H54 (cell line): ENCODE measurements at regions not wholly inside any gene's neighbourhood (a gene's known extent, or its start where the extent isn't known, plus 50 kb on each side); places are given as distances from the start of the nearest gene placed in this dataset.

Experiments used
- DNase-seq: peaks from one replicate; pipeline ENCODE4 v3.0.0; 2011; ENCODE audit warnings: low spot score, mixed read lengths; ENCODE audit not compliant: insufficient read length
- FAIRE-seq: peaks from 3 replicates; lab custom pipeline; 2011; peaks lifted over from hg19 to GRCh38; lab: Jason Lieb, UNC
- POLR2A ChIP-seq: IDR thresholded peaks from 2 replicates; pipeline ENCODE4 v1.6.1; 2011; ENCODE audit warnings: low read depth, mild to moderate bottlenecking, low read length

DNA sequence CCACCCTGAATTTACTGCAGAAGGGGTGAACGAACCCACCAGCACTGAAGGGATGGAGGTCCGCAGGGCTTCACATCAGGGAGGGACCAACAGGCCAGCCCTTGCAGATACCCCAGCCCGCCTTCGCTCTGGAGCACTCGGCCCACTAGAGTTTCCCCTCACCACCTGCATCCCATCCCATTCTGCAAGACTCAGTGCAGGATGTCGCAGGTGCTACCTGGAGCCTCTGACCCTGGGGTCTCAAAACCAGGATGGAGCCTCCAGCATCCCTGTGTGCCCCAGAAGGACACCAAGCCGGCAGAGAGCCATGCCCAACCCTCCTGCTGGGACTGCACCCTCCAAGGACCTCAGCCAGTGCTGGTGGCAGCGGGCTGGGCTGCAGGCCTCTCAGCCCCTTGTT, 57.6 kb upstream of the ADRA2C start:
- TF ChIP-seq POLR2A = no peak
- FAIRE-seq (no peak), DNase-seq (no peak)

DNA sequence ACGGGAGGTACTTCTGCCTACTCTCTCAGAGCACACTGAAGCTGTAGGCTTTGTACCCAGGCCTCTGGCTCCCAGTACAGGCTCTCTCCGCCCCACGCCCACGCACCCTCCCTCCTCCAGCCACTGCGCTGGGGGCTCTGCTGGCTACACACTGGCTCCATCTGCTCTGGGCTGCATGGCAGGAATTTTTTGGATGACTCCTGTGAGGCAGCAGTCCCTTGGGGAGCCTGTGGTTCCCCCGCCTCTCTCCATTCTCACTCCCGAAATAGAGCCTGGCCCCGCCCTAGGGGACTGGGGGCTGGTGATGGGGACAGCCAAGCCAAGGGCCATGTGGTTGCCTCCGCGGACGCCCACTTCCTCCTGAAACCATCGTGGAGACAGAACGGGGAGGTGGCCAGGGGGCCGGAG, 58.1 kb upstream of the ADRA2C start:
- FAIRE-seq (no peak), DNase-seq (no peak)
- no peak for TF ChIP-seq POLR2A

DNA sequence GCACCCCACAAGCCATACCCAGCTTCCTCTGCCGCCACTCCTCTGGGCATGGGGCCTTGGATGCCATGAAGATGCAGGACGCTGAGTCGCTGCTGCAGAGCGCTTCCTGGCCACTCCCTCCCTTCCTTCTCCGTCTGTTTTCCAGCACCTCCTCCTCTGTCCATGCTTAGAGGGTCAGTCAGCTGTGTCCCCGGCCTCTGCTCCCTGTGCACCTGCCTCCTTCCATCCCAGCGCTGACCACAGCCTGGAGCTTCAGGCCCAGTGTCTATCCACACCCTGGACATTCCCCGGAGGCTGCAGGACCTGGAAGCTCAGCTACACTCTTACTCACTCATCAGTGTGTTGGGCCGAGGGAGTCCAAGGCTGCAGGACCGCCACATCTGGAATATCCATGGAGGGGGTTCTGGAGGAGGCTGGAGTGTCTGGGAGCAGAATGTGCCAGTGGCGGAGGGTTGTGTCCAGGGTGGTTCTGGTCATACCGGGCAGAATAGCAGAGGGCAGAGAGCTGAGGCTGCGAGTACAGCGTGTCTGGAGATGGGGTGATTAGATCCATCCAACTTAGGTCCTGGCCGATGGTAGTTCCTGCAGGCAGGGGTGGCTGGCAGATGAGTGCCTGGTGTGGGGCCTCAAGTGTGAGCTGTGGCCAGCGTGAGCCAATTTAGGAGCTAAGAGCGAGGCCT, 58.6 kb upstream of the ADRA2C start:
- FAIRE-seq = no peak

DNA sequence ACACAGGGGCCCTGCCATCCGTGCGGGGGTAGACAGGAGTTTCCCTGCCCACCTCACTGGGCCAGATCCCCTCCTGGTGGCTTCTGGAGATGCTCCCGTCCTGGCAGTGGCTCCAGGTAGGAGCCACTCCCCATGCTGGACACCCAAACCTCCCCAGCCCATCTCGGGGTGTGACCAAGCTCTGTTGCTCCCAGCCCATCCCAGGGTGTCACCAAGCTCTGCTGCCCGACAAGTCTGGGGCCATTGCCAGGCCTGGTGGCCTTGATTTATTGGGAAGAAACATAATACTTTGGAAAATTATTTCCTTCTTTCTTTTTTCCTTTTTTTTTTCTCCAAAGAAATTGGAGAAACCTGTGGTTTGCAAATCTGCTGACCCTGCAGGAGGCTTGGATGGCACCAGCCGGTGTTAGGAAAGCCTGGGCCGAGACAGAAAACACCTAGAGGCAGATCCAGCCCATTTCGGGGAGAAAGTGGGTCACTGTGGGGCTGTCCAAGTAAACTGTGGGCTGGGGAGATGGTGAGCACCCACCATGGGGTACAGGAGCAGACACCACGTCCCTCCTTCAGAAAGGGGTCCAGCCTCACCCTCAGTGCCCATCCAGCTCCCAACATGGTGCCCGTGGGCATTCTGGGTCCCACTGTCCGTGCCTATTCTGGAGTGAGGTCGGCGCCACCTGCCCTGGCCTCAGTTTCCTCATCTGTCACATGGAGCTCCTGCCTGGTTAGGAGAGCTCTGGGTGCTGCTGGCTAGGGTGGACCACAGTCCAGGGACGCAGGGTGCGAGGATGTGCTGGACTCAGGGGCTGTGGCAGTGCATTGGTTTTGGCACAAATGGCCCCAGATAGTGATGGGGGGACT, 59.4 kb upstream of the ADRA2C start:
- no peak for FAIRE-seq
- TF ChIP-seq POLR2A = no peak
- DNase-seq = no peak

More for the DNA sequence above, 58.6 kb upstream of the ADRA2C start:
- DNase-seq = no peak
- TF ChIP-seq POLR2A = no peak

DNA sequence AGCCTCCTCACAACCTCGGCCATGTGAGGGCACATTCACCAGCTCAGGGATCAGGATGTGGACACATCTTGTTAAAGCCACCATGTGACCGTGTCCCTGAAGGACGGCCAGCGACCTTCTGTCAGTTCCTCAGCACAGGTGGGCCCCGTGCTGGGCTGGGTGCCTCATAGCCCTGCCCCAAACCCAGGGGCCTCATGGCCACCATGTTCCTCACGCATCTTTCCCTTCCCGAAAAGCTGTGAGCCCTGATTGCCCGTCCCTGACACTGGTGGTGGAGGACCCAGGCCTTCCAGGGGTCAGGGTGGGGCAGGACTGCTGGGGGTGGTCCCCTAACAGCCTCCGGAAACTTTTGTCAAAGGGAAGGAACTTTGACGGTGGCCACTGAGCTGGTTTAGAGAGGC, 60.1 kb upstream of the ADRA2C start:
- FAIRE-seq (no peak), DNase-seq (no peak)
- TF ChIP-seq POLR2A = no peak

DNA sequence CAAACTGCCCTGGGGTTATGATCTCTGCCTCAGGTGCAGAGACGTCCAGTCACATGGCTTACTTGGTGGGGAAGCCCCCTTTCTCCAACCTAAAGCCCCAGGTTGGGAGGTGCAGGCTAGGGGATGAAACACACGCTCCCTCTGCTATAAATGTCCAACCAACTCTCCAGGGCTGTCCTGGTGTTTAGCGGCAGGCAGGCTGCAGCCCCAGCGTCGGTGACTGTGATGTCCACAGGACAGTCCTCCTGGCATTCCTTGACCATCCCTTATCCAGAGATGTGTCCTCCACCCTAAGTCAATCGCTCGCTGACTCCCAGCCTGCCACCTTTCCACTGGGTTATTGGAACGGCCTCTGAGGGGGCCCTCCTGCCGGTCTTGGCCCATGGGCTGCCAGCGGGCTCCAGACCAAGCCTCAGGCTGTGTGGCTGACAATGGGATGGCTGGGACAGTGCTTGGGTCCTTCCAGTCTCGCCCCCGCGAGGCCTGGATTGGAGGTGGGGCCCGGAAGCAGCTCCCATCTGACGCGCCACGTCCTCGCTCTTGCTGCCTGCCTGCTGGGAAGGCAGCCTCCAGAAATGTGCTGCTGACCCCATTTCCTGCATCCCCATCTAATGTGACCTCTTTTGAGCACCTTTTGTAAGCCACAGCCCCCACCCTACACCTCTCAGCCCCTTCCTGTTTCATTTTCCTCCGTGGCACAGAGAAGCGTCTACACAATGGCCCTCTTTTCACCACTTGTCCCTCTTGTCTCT, 60.8 kb upstream of the ADRA2C start:
- no peak for FAIRE-seq
- TF ChIP-seq POLR2A = no peak
- DNase-seq = no peak

DNA sequence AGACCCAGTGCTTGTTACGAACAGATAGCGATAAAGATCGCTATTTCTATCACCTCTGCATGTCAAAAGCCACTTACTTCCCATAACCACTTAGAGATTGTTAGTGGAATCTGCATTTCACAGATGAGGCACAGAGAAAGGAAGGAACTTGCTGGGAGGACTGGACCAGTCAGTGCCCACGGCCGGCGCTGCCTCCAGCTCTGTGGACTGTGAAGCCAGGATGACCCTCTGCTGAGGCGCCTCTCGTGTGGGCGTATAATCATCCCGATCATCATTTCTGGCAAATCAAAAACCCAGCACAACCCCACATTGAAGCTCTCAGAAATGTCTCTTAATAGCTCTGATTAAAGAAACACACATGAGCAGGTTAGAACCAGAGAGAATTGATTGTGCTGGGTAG, 61.5 kb upstream of the ADRA2C start:
- FAIRE-seq (no peak), DNase-seq (no peak)
- TF ChIP-seq POLR2A = no peak

DNA sequence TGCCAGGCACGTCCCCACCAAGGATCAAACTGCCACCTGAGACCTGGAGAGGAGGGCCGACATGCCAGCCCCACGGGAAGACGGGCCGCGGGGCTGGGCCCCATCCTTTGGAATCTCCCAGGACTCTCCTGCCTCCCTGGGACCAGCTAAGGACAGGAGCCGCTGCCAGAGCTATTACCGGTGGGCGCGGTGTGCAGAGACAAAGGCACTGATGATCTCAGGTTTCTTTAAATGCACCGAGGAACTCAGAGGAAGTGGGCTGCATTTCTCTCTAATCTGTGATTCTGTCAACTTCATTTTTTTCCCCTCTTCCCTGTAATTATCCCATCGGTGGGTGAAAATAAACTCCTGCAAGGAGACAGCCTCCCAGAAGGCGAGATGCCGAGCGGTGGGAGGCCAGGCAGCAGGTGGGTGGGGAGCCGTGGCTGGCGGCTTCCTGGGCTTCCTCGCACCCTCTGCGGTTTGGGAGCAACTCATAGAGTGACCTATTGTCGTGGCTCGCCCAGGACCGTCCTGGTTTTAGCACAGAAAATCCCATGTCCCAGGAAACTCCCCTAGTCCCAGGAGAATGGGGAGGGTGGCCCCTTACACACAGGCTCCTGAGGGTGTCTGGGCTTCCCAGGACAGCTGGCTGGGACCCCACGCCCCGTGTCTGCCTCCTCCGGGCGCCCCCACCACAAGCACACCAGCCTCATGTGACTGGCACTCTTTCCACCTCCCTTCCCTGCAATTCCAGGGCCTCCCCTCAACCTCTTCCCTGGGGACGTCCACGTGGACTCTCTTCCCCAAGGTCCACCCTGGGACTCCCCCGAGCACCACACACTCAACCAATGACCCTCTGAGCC, 62.3 kb upstream of the ADRA2C start:
- DNase-seq = no peak

DNA sequence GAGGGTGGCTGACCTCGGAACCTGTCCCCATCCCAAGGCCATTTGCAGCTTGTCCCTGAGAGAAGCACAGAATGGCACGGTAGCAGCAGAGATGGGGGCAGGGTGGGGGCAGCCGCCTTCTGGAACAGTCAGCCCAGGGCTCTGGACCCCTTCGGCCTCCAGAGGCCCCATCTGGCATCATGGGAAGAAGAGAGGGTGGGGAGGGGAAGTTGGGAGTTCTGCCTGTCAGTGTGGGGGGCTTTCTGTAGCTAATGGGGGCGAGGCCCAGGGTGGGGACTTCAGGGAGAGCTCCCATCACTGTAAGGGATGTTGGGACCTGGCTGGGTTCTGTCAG, 62.9 kb upstream of the ADRA2C start:
- no peak for FAIRE-seq
- no peak for TF ChIP-seq POLR2A
- DNase-seq = no peak

More for the DNA sequence above, 62.3 kb upstream of the ADRA2C start:
- TF ChIP-seq POLR2A = no peak
- FAIRE-seq = no peak

DNA sequence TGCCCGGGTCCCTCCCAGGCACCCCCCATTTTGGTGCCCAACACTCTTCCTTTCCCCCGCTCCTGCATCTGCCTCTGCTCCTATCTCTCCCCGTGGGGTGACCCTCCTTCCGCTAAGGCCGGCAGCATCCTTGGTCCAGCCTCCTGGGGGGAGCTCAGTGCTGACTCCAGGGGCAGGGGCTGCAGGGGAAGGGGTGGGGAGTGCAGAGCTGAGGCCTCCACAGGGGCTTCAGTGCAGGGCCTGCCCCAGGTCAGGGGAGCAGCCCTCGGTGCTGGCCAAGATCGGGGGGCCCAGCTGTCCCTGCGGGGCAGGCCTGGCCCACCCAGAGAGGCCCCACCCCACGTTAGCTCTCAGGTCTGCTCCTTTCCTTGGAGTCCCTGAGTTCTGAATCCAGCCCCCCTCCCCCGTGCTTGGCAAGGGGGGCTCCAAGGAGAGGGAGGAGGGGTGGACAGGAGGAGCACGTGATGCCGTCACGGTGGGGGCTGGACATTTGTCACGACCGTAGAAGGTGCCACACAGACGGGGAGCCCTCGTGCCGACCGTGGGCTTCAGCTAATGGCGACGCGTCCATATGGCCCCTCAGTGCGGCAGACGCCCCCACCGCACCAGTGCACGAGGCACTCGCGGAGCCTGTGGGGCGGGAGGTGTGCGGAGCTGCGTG, 63.5 kb upstream of the ADRA2C start:
- no peak for DNase-seq
- no peak for TF ChIP-seq POLR2A
- no peak for FAIRE-seq

DNA sequence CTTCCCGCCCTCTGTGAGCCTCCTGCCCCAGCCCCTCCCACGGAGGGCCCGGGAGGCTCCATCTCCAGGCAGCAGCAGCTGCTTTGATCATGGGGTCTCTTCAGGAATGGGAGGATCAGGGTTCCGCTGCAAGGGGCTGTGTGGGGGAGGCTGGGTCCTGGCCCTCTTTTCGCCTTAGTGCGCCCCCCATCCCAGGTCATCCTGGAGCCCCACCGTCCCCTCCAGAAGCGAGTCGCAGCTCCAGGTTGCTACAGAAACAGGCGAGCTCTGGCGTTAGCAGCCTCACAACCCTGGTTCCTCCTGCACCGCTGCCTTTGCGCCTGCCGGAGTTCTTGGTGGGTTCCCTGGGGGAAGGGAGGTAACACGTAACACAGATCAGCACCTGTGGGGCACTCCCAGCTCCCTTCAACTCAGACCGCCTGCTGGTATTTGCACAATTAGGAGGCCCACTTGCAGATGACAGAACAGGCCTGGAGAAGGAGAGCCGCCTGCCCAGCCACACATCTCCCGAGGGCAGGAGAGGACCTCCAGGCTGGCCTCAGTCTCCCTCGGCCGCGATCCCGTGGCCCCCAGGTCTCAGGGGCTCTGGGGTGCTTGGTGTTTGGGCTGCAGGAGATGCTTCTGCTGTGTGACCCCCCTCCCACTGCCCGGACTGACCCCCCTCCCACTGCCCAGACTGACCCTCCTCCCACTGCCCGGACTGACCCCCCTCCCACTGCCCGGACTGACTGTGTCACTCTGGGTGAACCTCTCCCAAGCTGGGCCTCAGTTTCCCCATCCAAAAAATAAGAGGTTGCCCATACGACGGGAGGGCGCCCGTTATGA, 64.2 kb upstream of the ADRA2C start:
- no peak for TF ChIP-seq POLR2A
- FAIRE-seq (no peak), DNase-seq (no peak)

DNA sequence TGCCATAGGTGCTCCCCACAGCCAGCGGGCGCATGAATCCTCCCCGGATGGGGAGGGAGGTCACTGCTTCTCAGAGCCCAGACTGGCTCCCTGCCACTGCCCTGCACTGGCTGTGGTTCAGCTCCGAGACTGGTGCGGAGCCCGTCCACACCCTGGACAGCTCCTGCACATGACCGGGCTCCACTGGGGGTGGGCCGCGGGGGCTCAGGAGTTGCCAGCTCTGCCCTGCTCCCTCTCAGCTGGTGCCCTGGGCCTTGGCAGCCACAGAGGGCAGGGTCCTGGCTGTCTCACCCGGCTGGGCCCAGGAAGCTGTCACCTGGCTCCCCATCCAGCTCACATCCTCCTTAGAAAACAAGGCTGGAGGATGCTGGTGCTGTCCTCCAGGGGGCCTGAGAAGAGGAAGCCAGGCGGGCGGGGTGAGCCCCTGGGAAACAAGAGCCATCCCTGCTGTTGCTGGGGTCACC, 64.9 kb upstream of the ADRA2C start:
- FAIRE-seq (no peak), DNase-seq (no peak)
- TF ChIP-seq POLR2A = no peak

DNA sequence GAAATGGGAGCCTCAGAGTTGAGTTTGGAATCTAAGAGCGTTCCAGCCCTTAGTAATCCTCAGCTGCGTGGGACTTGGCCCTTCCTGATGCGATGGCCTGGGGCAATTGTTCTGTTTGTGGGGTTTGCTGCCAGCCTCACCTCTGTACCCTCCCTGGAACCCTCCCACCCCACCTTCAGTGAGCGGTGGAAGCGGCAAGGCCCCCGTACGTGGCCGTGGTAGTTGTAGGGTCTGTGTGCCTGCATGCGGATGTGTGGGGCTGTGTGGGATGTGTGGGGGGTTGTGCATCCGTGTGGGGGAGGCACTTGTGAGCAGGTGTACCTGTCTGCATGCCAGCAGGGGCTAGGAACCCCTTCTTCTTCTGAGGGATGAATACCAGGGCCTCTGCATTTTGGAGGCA, 65.4 kb upstream of the ADRA2C start:
- DNase-seq (no peak), FAIRE-seq (no peak)
- TF ChIP-seq POLR2A = no peak
